GM12878 (cell line): ENCODE measurements at regions not wholly inside any gene's neighbourhood (a gene's known extent, or its start where the extent isn't known, plus 50 kb on each side); places are given as distances from the start of the nearest gene placed in this dataset. TPM values are rescaled to one million over a fixed set of nuclear protein-coding genes. Genes with fewer than 3 reads are reported as not detected.

Source experiments
- ATAC-seq: fragments of 200-7000 bp; cut with Tn5 transposase; 3 replicates; pipeline ENCODE4 v1.9.1; 2020; ENCODE audit warnings: mild to moderate bottlenecking, moderate library complexity
- BruUV-seq: library from RNA; stranded (reverse); fragments of 400-500 nt; replicated peaks from 2 replicates; lab custom pipeline; 2021; lab: Mats Ljungman, UMichigan
- CTCF ChIA-PET: fragments of 300-600 bp; sonication (Branson Sonifier 250); formaldehyde crosslinking; extraction: SDS; loops from one replicate; lab custom pipeline; 2021; ENCODE audit warnings: inconsistent platforms; lab: Yijun Ruan, JAX
- POLR2A ChIA-PET: fragments of 350-600 bp; formaldehyde crosslinking; extraction: SDS; loops from one replicate; lab custom pipeline; 2021; ENCODE audit warnings: inconsistent platforms; lab: Charles Lee
- RAD21 ChIA-PET: fragments of 300-600 bp; sonication (Branson Sonifier 250); formaldehyde crosslinking; loops from one replicate; lab custom pipeline; 2023; ENCODE audit warnings: antibody characterized with exemption; ENCODE audit not compliant: unreplicated experiment; lab: Charles Lee
- SMC1A ChIA-PET: fragments of 300-600 bp; sonication (Branson Sonifier 250); formaldehyde crosslinking; loops from one replicate; lab custom pipeline; 2023; ENCODE audit not compliant: unreplicated experiment, uncharacterized antibody; lab: Charles Lee
- DNase-seq: peaks from one replicate; pipeline ENCODE4 v3.0.0-alpha.2; 2011; ENCODE audit warnings: low read depth, low spot score
- FAIRE-seq: peaks from 3 replicates; lab custom pipeline; 2011; peaks lifted over from hg19 to GRCh38; lab: Jason Lieb, UNC
- H2AFZ ChIP-seq: 2 replicates; pipeline ENCODE4 v1.6.0; 2011; ENCODE audit warnings: low read depth, low read length, control low read depth; ENCODE audit not compliant: control insufficient read depth
- H3K27ac ChIP-seq: 2 replicates; pipeline ENCODE4 v1.5.1; 2011; ENCODE audit warnings: control low read depth; ENCODE audit not compliant: control insufficient read depth, insufficient read depth
- H3K27me3 ChIP-seq, 2 experiments: replicated peaks in 1 of 2; 2 replicates each; pipeline versions ENCODE4 v1.6.0 to v1.6.1; 2011; ENCODE audit warnings: low read length in 1 of 2; ENCODE audit not compliant: control insufficient read depth in 2 of 2, insufficient read depth in 2 of 2
- H3K36me3 ChIP-seq, 2 experiments: 2 replicates each; pipeline ENCODE4 v1.5.1; 2011; ENCODE audit warnings: low read length in 1 of 2; ENCODE audit not compliant: control insufficient read depth in 2 of 2, insufficient read depth in 2 of 2
- H3K4me1 ChIP-seq: 2 replicates; pipeline ENCODE4 v1.6.1; 2011; ENCODE audit warnings: mild to moderate bottlenecking, low read length, moderate library complexity, mixed read lengths; ENCODE audit not compliant: control insufficient read depth, insufficient read depth
- H3K4me2 ChIP-seq: 2 replicates; pipeline ENCODE4 v1.6.0; 2011; ENCODE audit warnings: control low read depth; ENCODE audit not compliant: control insufficient read depth, insufficient read depth
- H3K4me3 ChIP-seq: fragments of 200-600 bp; sonication (generic); 2 replicates; pipeline ENCODE4 v1.5.1; 2016
- H3K79me2 ChIP-seq: 2 replicates; pipeline ENCODE4 v1.6.0; 2011; ENCODE audit warnings: low read length; ENCODE audit not compliant: control insufficient read depth, insufficient read depth
- H3K9ac ChIP-seq: 2 replicates; pipeline ENCODE4 v1.8.0; 2011; ENCODE audit warnings: low read length, control low read depth, mixed read lengths; ENCODE audit not compliant: control insufficient read depth, insufficient read depth
- H3K9me3 ChIP-seq: replicated peaks from 3 replicates; pipeline ENCODE4 v1.5.1; 2011; ENCODE audit warnings: mild to moderate bottlenecking, low read length; ENCODE audit not compliant: control insufficient read depth, insufficient read depth
- H4K20me1 ChIP-seq: 2 replicates; pipeline ENCODE4 v1.6.0; 2011; ENCODE audit not compliant: control insufficient read depth, insufficient read depth
- GATAD2B ChIP-seq: fragments of 450-650 bp; conservative IDR thresholded peaks from 2 replicates; pipeline ENCODE4 v1.6.1; 2017; ENCODE audit warnings: low read depth, mild to moderate bottlenecking, moderate library complexity
- WGBS: methylation state at CpG from one replicate; pipeline ENCODE4 v1.1.6; 2016; ENCODE audit warnings: low lambda C conversion rate; ENCODE audit not compliant: insufficient replicate concordance, insufficient coverage; ENCODE audit errors: missing lambda C conversion rate; 5-methylcytosine and 5-hydroxymethylcytosine counted together
- in situ Hi-C: fragments of 300-500 bp; cut with MboI; formaldehyde crosslinking; loops from 9 replicates; pipeline ENCODE4 v1.14.3; 2018; ENCODE audit warnings: mixed read lengths
- intact Hi-C: fragments of 100-400 bp; cut with micrococcal nuclease; formaldehyde crosslinking; loops from one replicate; pipeline ENCODE4 v1.14.2; 2022; ENCODE audit not compliant: unreplicated experiment
- small RNA-seq: library from RNA; depleted of rRNA; stranded (forward); fragments of <200 nt; gene quantifications from one replicate; pipeline ENCODE3, GENCODE V24; 2014

DNA sequence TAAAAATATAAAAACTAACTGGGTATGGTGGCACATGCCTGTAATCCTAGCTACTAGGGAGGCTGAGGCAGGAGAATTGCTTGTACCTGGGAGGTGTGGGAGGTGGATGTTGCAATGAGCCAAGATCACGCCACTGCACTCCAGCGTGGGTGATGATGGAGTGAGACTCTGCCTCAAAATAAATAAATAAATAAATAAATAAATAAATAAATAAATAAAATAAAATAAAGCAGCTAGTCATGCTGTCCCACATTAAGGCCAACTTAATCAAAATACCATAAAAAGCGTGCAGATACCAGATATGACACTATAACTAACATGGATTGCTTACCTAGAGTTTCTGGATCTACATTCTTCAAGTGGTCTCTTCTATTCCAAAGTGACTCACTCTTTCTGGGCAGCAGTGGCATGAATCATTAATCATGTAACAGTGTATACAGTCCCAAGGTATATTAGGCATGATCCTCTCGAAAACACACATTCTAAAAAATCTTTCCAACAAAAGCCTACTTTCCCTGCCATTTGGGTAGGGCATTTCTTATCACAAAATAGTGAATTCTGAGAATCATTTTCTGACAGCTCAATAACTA, 187.1 kb downstream of the ELAVL2 start:
- BruUV-seq = no TSS peak
- FAIRE-seq = no peak
- 0% methylated on average over 4 of the region's 4 CpGs for WGBS

More for the DNA sequence above, 187.1 kb downstream of the ELAVL2 start:
- H3K4me1 ChIP-seq = no peaks in the 10 kb centered on the region
- H4K20me1 ChIP-seq = no peaks in the 10 kb centered on the region
- H3K79me2 ChIP-seq = no peaks in the 10 kb centered on the region
- intact Hi-C loops = no loop called here
- no peaks in the 10 kb centered on the region for H3K27me3 ChIP-seq
- H3K4me2 ChIP-seq = no peak overlapping the region
- DNase-seq (no peak), ATAC-seq (no peak)
- no peak overlapping the region for H3K9ac ChIP-seq
- ChIA-PET RAD21 (interaction anchor here (1.0 kb wide), 1 partner anchor 16 kb away, joined by 3 read pairs; no protein-coding TSS in a partner anchor), CTCF (interaction anchor here (0.5 kb wide), 1 partner anchor 55 kb away, joined by 3 read pairs; no protein-coding TSS in a partner anchor), SMC1A (interaction anchor here (1.0 to 2.1 kb wide), 5 partner anchors 9 to 54 kb away, joined by 3 to 9 read pairs (median 3); no protein-coding TSS in a partner anchor), POLR2A (no interaction called here)
- H3K36me3 ChIP-seq = no peaks in the 10 kb centered on the region
- H2AFZ ChIP-seq = no peak overlapping the region
- no peaks in the 10 kb centered on the region for H3K9me3 ChIP-seq
- no peak overlapping the region for H3K27ac ChIP-seq
- no peak overlapping the region for H3K4me3 ChIP-seq
- no peak for TF ChIP-seq GATAD2B
- in situ Hi-C loops = no loop called here

Small RNA genes in the stretch of these regions (small RNA-seq; reads per million reads assigned to genes)
- not detected for gene SUMO2P2
